ENCODE measurements at regions not wholly inside any gene's neighbourhood (a gene's known extent, or its start where the extent isn't known, plus 50 kb on each side); places are given as distances from the start of the nearest gene placed in this dataset.
"Not testable (repeated sequence)": the region's sequence is repeated elsewhere in the genome, so short reads cannot be mapped to it uniquely, and the experiment has no call there.

DNA sequence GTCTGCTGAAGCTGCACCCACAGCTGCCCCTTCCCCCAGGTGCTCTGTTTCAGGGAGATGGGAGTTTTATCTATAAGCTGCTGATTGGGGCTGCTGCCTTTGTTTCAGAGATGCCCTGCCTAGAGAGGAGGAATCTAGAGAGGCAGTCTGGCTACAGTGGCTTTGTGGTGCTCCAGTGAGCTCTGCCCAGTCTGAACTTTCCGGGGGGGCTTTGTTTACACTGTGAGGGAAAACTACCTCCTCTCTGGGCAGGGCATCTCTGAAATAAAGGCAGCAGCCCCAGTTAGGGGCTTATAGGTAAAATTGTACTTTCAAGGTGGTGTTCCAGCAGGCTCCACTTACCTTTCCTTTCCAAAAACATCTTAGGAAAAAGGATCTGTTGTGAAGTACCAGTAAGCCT lies 242.2 kb downstream of the SPRY1 start:
- DNase-seq (ENCODE audit: low read depth): no peak

- DNase-seq (ENCODE audit: low read depth): no peak
Observed at GRCh38 chr4:123640271-123640670, 243.7 kb downstream of the SPRY1 start.

- DNase-seq (ENCODE audit: low read depth): no peak
Observed at GRCh38 chr4:123640824-123641223, 244.2 kb downstream of the SPRY1 start.

GRCh38 chr4:123643691-123644090 lies 247.1 kb downstream of the SPRY1 start:
- no peak for DNase-seq (ENCODE audit: low read depth)

- DNase-seq (ENCODE audit: low read depth): no peak
Observed at GRCh38 chr4:123649250-123649644, 252.7 kb downstream of the SPRY1 start.

- DNase-seq (ENCODE audit: low read depth): no peak
Observed at GRCh38 chr4:123649645-123650391, 253.2 kb downstream of the SPRY1 start.

DNA sequence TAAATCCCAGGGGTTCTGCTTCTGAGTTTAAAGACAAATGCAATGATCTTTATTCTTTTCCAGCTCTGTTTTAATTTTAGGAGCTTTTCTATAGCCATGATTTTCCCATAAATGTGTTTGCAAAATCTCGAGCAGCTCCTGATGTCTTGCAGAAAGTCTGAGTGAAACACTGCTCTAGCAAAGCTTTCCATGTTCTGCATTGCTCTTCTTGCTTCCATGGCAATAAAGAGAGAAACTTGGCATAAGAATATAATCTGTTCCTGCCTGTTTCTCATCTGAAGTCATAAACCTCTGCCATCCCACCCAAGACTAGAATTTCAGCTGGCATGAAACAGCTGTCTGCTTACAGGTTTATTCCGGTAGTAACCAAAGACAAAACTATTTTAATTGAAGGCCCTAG lies 254.5 kb downstream of the SPRY1 start:
- DNase-seq (ENCODE audit: low read depth): no peak

DNA sequence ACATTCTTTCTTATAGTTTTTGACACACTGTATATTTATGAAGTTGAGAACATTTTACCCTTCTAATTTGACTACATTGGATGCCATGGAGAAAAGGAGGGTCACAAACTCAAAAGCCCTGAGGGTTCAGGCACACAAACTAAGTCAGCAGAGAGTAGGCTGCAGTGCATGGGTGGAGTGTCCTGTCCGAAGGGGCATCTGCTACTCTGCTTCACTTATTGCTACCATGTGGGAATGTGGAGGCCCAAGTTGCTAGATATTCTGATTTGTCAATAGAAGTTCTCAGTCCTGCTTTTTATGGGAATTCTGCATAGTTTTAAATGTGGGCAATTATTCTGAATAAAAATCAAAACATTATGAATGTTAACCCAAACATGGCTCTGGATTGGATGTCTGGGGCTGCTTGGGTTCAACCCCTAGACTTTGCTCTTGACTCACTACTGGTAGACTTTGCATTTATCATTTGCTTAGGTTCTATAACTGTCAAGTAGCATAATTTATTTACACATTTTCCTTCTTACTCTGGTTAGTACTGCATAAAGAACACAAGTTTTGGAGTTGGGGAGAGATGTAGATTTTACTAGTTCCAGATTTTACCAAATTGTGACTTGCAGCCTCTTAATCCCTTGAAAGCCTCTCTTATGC lies 255.1 kb downstream of the SPRY1 start:
- DNase-seq (ENCODE audit: low read depth): no peak

- DNase-seq (ENCODE audit: low read depth): no peak
Observed at GRCh38 chr4:123652476-123652875, 255.9 kb downstream of the SPRY1 start.

DNA sequence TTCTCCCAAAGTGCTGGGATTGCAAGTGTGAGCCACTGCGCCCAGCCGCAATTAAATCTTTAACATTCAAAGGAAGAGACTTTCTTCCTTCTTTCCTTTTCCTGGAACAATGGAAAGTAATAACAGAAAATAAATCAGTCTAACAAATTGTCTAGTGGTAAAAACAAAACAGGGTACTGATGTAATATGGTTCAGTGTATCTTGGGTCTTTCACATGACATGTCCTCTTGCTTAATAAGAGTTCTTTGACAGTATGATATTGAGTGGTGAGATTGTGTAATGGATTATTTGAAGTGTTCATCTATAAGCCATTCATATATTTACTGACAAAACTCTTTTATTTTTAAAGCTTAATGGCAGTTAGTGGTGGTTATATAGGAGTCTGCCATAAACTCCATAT lies 256.6 kb downstream of the SPRY1 start:
- DNase-seq (ENCODE audit: low read depth): no peak

DNA sequence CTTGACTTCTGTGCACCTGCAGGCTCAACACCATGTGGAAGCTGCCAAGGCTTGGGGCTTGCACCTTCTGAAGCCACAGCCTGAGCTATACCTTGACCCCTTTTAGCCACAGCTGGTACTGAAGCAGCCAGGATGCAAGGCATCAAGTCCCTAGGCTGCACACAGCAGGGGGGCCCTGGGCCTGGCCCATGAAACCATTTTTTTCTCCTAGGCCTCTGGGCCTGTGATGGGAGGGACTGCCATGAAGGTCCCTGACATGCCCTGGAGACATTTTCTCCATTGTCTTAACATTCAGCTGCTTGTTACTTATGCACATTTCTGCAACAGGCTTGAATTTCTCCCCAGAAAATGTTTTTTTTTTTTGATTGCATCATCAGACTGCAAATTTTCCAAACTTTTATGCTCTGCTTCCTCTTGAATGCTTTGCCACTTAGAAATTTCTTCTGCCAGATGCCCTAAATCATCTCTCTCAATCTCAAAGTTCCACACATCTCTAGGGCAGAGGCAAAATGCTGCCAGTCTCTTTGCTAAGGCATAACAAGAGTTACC lies 260.2 kb downstream of the SPRY1 start:
- not testable (repeated sequence) for DNase-seq (ENCODE audit: low read depth)

- not testable (repeated sequence) for DNase-seq (ENCODE audit: low read depth)
Observed at GRCh38 chr4:123657606-123658005, 261.0 kb downstream of the SPRY1 start.

GRCh38 chr4:123659262-123659661 lies 262.7 kb downstream of the SPRY1 start:
- no peak for DNase-seq (ENCODE audit: low read depth)

GRCh38 chr4:123659730-123660129 lies 263.1 kb downstream of the SPRY1 start:
- no peak for DNase-seq (ENCODE audit: low read depth)

GRCh38 chr4:123661080-123661737 lies 264.6 kb downstream of the SPRY1 start:
- no peak for DNase-seq (ENCODE audit: low read depth)

GRCh38 chr4:123662827-123663226 lies 266.2 kb downstream of the SPRY1 start:
- DNase-seq (ENCODE audit: low read depth): no peak

- DNase-seq (ENCODE audit: low read depth): no peak
Observed at GRCh38 chr4:123666486-123666885, 269.9 kb downstream of the SPRY1 start.

DNA sequence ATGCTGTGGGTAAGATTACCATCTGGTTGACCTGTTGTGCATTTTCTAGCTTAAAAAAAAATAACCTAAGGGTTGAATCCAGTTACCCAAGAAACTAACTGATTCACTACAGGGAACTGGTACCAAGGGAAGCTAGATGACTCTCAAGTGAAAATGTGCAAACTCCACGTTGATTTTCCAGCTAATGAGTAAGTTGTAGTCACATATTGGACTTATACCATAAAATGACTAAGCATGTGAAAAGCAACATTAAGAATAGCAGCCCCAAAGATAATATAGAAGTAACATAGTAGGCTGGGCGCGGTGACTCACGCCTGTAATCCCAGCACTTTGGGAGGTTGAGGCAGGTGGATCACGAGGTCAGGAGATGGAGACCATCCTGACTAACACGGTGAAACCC lies 270.9 kb downstream of the SPRY1 start:
- no peak for DNase-seq (ENCODE audit: low read depth)

DNA sequence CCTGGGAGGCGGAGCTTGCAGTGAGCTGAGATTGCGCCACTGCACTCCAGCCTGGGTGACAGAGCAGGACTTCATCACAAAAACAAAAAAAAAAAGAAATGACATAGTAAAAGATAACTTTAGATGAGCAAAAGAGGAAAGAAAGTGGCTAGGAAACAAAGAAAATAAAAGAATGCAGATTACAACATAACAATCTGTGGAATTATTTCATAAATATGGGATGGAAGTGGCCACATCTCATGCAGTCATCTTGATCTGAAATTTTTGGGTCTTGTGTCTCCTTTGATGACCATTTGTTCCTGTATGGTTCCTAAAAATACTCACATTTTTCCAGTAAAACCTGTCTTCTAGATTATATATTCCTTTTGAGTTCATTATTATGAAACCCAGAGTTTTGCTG lies 271.4 kb downstream of the SPRY1 start:
- no peak for DNase-seq (ENCODE audit: low read depth)

DNA sequence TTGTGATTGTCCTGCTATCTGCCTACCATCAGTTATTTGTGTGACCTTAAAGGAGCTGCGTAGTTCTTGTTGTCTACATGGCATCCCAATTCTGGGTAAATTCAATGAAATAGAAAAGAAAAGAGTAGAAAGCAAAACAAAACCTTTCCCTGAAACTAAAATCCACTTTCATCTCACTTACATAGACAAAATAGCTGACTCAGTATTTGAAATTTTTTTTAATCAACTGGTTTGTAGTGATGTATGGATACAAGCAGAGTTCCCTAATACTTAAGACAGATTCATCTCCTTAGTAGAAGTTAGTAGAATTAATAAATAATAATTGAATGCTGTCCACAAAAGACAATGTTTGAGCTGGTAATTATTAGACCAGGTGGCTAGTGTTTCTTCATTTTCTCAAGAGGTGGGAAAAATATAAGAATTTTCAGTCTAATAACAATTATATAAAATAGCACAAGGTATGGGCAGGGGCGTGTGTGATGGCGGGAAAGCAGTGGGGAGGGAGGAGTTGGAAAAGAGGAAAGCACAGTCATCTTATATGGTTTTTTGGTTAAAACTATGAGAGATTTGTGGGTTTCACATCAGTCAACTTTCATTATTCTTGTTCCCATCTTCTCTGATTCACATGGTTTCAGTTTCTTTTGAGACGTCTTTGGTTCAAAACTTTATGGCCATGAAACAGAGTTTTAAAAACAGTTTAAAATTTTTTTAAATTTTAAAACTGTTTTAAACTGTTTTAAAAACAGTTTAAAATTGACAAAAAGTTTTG lies 275.2 kb downstream of the SPRY1 start:
- DNase-seq (ENCODE audit: low read depth): no peak

DNA sequence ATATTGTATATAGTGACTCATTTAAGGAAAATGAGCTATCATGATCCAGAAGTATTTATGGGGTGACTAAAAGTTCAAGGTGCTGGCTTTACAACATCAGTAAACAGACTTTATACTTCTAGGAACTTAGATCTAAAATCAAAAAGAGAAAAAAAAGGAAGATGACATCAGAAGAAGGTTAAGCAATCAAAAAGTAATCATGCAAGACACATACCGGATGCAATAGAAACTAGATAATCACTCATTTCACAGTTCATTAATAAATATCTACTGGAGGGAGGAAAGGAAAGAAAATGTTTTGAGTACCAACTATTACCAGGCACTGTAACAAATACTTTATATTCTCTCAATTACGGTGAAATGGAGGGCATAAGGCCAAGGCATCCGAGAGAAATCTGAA lies 276.4 kb downstream of the SPRY1 start:
- DNase-seq (ENCODE audit: low read depth): no peak

GRCh38 chr4:123673971-123674370 lies 277.4 kb downstream of the SPRY1 start:
- no peak for DNase-seq (ENCODE audit: low read depth)
